ENCODE measurements at regions not wholly inside any gene's neighbourhood (a gene's known extent, or its start where the extent isn't known, plus 50 kb on each side); places are given as distances from the start of the nearest gene placed in this dataset.
A peak's percentile ranks its signal among the peaks of the same experiment; 100 is the strongest.
"Not testable (repeated sequence)": the region's sequence is repeated elsewhere in the genome, so short reads cannot be mapped to it uniquely, and the experiment has no call there.

DNA sequence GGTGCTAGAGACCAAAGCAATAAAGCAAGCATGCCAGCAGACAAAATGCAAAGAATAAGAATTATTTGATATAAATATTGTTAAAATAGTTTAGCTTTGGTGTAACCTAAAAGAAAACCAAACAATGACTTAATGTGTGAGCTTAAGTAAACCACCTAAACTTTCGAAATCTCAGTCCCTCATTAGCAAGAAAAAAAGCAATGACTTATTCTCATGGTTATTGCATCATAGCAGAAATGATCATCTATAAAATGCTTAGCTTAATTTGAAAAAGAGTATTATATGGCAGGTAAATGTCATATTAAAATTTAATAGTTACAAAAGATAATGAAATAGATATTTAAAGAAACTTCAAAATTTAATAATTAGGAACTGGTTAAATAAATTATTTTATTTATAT, 1395.7 kb upstream of the EYS start:
- no peaks in the 10 kb centered on the region for H4K20me1 ChIP-seq (ENCODE audit: insufficient read depth)
- no peaks in the 10 kb centered on the region for H3K9me2 ChIP-seq (ENCODE audit: insufficient read depth)
- ChIA-PET CTCF (no interaction called here), POLR2A (ENCODE audit: unreplicated experiment) (no interaction called here)
- H3K4me3 ChIP-seq = no peak overlapping the region
- no peaks in the 10 kb centered on the region for H3K36me3 ChIP-seq (ENCODE audit: low read depth)
- H3K27me3 ChIP-seq (ENCODE audit: insufficient read depth, low read depth) = no peaks in the 10 kb centered on the region
- H2AFZ ChIP-seq = no peak overlapping the region
- intact Hi-C loops (cut with micrococcal nuclease; ENCODE audit: unreplicated experiment) = no loop called here
- H3F3A ChIP-seq (ENCODE audit: insufficient read depth, low read depth) = no peaks in the 10 kb centered on the region
- H3K4me1 ChIP-seq (replicated peaks; ENCODE audit: insufficient read depth) = no peaks in the 10 kb centered on the region
- no peaks in the 10 kb centered on the region for H3K9me3 ChIP-seq (ENCODE audit: insufficient read depth, low read depth)
- no peaks in the 10 kb centered on the region for H3K79me2 ChIP-seq (ENCODE audit: low read depth)
- BruUV-seq (replicated peaks) = no TSS peak
- no peak overlapping the region for H3K27ac ChIP-seq
- H3K4me2 ChIP-seq = no peak overlapping the region
- TF ChIP-seq EZH2 (IDR thresholded peaks at IDR 0.05; ENCODE audit: low read depth) = no peak
- TF ChIP-seq, protein P1, sequence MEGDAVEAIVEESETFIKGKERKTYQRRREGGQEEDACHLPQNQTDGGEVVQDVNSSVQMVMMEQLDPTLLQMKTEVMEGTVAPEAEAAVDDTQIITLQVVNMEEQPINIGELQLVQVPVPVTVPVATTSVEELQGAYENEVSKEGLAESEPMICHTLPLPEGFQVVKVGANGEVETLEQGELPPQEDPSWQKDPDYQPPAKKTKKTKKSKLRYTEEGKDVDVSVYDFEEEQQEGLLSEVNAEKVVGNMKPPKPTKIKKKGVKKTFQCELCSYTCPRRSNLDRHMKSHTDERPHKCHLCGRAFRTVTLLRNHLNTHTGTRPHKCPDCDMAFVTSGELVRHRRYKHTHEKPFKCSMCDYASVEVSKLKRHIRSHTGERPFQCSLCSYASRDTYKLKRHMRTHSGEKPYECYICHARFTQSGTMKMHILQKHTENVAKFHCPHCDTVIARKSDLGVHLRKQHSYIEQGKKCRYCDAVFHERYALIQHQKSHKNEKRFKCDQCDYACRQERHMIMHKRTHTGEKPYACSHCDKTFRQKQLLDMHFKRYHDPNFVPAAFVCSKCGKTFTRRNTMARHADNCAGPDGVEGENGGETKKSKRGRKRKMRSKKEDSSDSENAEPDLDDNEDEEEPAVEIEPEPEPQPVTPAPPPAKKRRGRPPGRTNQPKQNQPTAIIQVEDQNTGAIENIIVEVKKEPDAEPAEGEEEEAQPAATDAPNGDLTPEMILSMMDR (conservative IDR thresholded peaks at IDR 0.05) = no peak
- DNase-seq = no peak

DNA sequence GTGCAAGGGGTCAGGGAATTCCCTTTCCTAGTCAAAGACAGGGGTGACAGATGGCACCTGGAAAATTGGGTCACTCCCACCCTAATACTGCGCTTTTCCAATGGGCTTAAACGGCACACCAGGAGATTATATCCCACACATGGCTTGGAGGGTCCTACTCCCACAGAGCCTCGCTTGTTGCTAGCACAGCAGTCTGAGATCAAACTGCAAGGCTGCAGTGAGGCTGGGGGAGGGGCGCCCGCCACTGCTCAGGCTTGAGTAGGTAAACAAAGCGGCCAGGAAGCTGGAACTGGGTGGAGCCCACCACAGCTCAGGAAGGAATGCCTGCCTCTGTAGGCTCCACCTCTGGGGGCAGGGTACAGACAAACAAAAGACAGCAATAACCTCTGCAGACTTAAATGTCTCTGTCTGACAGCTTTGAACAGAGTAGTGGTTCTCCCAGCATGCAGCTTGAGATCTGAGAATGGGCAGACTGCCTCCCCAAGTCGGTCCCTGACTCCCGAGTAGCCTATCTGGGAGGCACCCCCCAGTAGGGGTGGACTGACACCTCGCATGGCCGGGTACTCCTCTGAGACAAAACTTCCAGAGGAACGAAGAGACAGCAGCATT, 1388.7 kb upstream of the EYS start:
- H3K4me1 ChIP-seq (replicated peaks; ENCODE audit: insufficient read depth); H3K27me3 ChIP-seq (ENCODE audit: insufficient read depth, low read depth); intact Hi-C loops (cut with micrococcal nuclease; ENCODE audit: unreplicated experiment); CTCF ChIA-PET; H3K36me3 ChIP-seq (ENCODE audit: low read depth); H3F3A ChIP-seq (ENCODE audit: insufficient read depth, low read depth); POLR2A ChIA-PET (ENCODE audit: unreplicated experiment); BruUV-seq (replicated peaks); H3K79me2 ChIP-seq (ENCODE audit: low read depth); H3K9me2 ChIP-seq (ENCODE audit: insufficient read depth); H3K9me3 ChIP-seq (ENCODE audit: insufficient read depth, low read depth); H3K4me3 ChIP-seq; H2AFZ ChIP-seq; H3K4me2 ChIP-seq; H3K27ac ChIP-seq; H4K20me1 ChIP-seq (ENCODE audit: insufficient read depth): not testable (repeated sequence)
- DNase-seq = peak in 1 of 2 experiments; percentile 7

GRCh38 chr6:67094431-67094946, 1387.5 kb upstream of the EYS start:
- no peaks in the 10 kb centered on the region for H3K9me2 ChIP-seq (ENCODE audit: insufficient read depth)
- no peaks in the 10 kb centered on the region for H3F3A ChIP-seq (ENCODE audit: insufficient read depth, low read depth)
- no peak for TF ChIP-seq EZH2 (IDR thresholded peaks at IDR 0.05; ENCODE audit: low read depth)
- TF ChIP-seq, protein P1 (conservative IDR thresholded peaks at IDR 0.05) = no peak
- H3K27ac ChIP-seq = no peak overlapping the region
- no peak overlapping the region for H3K4me2 ChIP-seq
- no TSS peak for BruUV-seq (replicated peaks)
- H3K36me3 ChIP-seq (ENCODE audit: low read depth) = no peaks in the 10 kb centered on the region
- ChIA-PET CTCF (no interaction called here), POLR2A (ENCODE audit: unreplicated experiment) (no interaction called here)
- no peaks in the 10 kb centered on the region for H3K79me2 ChIP-seq (ENCODE audit: low read depth)
- H3K27me3 ChIP-seq (ENCODE audit: insufficient read depth, low read depth) = no peaks in the 10 kb centered on the region
- no peaks in the 10 kb centered on the region for H3K4me1 ChIP-seq (replicated peaks; ENCODE audit: insufficient read depth)
- no peaks in the 10 kb centered on the region for H3K9me3 ChIP-seq (ENCODE audit: insufficient read depth, low read depth)
- H2AFZ ChIP-seq = no peak overlapping the region
- H3K4me3 ChIP-seq = no peak overlapping the region
- intact Hi-C loops (cut with micrococcal nuclease; ENCODE audit: unreplicated experiment) = no loop called here
- H4K20me1 ChIP-seq (ENCODE audit: insufficient read depth) = no peaks in the 10 kb centered on the region
- DNase-seq = no peak

DNA sequence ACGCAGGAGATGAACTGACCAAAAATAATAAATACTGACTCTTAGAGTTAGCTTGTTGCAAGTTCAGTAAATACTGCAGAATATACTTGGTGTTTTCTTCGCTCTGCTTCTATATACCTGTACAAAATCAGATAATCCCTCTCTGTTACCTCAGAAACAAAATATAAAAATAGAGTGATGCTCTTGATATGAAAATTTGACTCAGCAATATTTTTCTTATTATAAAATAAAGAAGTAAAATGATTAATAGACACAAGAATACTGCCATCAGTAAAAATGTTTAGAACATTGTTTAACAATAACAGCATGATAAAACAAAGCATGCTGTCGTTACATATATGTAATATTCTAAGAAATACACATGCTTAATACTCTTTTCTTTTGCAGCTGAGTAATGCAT, 1366.9 kb upstream of the EYS start:
- intact Hi-C loops (cut with micrococcal nuclease; ENCODE audit: unreplicated experiment) = no loop called here

More for the DNA sequence above, 1366.9 kb upstream of the EYS start:
- Histone ChIP-seq H3K27me3 (ENCODE audit: insufficient read depth, low read depth) (no peaks in the 10 kb centered on the region), H3K9me2 (ENCODE audit: insufficient read depth) (no peaks in the 10 kb centered on the region; the same call in 1 of the 2 replicates), H3K79me2 (ENCODE audit: low read depth) (no peaks in the 10 kb centered on the region), H3K9me3 (ENCODE audit: insufficient read depth, low read depth) (no peaks in the 10 kb centered on the region), H3K27ac (no peak overlapping the region), H3K4me1 (replicated peaks; ENCODE audit: insufficient read depth) (no peaks in the 10 kb centered on the region), H3K4me2 (no peak overlapping the region), H2AFZ (no peak overlapping the region), H3F3A (ENCODE audit: insufficient read depth, low read depth) (no peaks in the 10 kb centered on the region), H3K36me3 (ENCODE audit: low read depth) (no peaks in the 10 kb centered on the region), H4K20me1 (ENCODE audit: insufficient read depth) (no peaks in the 10 kb centered on the region), H3K4me3 (no peak overlapping the region)
- no peak for DNase-seq
- BruUV-seq (replicated peaks) = no TSS peak
- POLR2A ChIA-PET (ENCODE audit: unreplicated experiment) = no interaction called here
- no peak for TF ChIP-seq EZH2 (IDR thresholded peaks at IDR 0.05; ENCODE audit: low read depth)
- TF ChIP-seq, protein P1 (conservative IDR thresholded peaks at IDR 0.05) = no peak
- CTCF ChIA-PET = no interaction called here

All from PC-9 (cell line).